ENCODE measurements at regions not wholly inside any gene's neighbourhood (a gene's known extent, or its start where the extent isn't known, plus 50 kb on each side); places are given as distances from the start of the nearest gene placed in this dataset.

GRCh38 chr5:5826911-5827310 lies 404.4 kb downstream of the ICE1 start:
- Histone ChIP-seq H3K4me3 (ENCODE audit: low read length) (no peak overlapping the region), H3K4me1 (ENCODE audit: control insufficient read depth in 2 of 2, insufficient read depth in 2 of 2, low read length in 2 of 2) (no peaks in the 10 kb centered on the region), H3K9me3 (ENCODE audit: control insufficient read depth in 2 of 3, low read length in 3 of 3) (no peaks in the 10 kb centered on the region), H3K36me3 (ENCODE audit: control insufficient read depth in 2 of 3, insufficient read depth in 3 of 3, low read length in 3 of 3) (no peaks in the 10 kb centered on the region), H3K27me3 (ENCODE audit: control insufficient read depth in 2 of 2, insufficient read depth in 2 of 2, low read length in 2 of 2) (no peaks in the 10 kb centered on the region), H3K27ac (ENCODE audit: low read depth, low read length) (no peak overlapping the region)
- ATAC-seq (no peak), DNase-seq (no peak)
- intact Hi-C loops (cut with micrococcal nuclease): no loop called here
- Mint-ChIP-seq H3K9me3 (peaks cover 0 to 3% (median 0%) of the 10 kb centered on the region in 11 donors), H3K4me3 (no peak overlapping the region), H3K4me1 (no peaks in the 10 kb centered on the region), H3K27me3 (peaks cover 5 to 27% (median 16%) of the 10 kb centered on the region in 5 donors), H3K27ac (no peak overlapping the region), H3K36me3 (no peaks in the 10 kb centered on the region)
- ChIA-PET POLR2A (no interaction called here), CTCF (no interaction called here)

GRCh38 chr5:5822729-5823257 lies 400.3 kb downstream of the ICE1 start:
- Mint-ChIP-seq H3K27me3 (peaks cover 0 to 11% (median 9%) of the 10 kb centered on the region in 5 donors), H3K36me3 (no peaks in the 10 kb centered on the region), H3K4me3 (no peak overlapping the region), H3K27ac (no peak overlapping the region), H3K9me3 (peaks cover 0 to 3% (median 0%) of the 10 kb centered on the region in 11 donors), H3K4me1 (no peaks in the 10 kb centered on the region)
- no peak for DNase-seq
- intact Hi-C loops (cut with micrococcal nuclease): no loop called here
- POLR2A ChIA-PET: no interaction called here
- ATAC-seq: no peak
- Histone ChIP-seq H3K27me3 (ENCODE audit: control insufficient read depth in 2 of 2, insufficient read depth in 2 of 2, low read length in 2 of 2) (no peaks in the 10 kb centered on the region), H3K9me3 (ENCODE audit: control insufficient read depth in 2 of 3, low read length in 3 of 3) (no peaks in the 10 kb centered on the region), H3K4me1 (ENCODE audit: control insufficient read depth in 2 of 2, insufficient read depth in 2 of 2, low read length in 2 of 2) (no peaks in the 10 kb centered on the region), H3K27ac (ENCODE audit: low read depth, low read length) (no peak overlapping the region), H3K4me3 (ENCODE audit: low read length) (no peak overlapping the region), H3K36me3 (ENCODE audit: control insufficient read depth in 2 of 3, insufficient read depth in 3 of 3, low read length in 3 of 3) (no peaks in the 10 kb centered on the region)
- CTCF ChIA-PET: no interaction called here

- Histone ChIP-seq H3K4me3 (ENCODE audit: low read length) (no peak overlapping the region), H3K27me3 (ENCODE audit: control insufficient read depth in 2 of 2, insufficient read depth in 2 of 2, low read length in 2 of 2) (no peaks in the 10 kb centered on the region), H3K4me1 (ENCODE audit: control insufficient read depth in 2 of 2, insufficient read depth in 2 of 2, low read length in 2 of 2) (no peaks in the 10 kb centered on the region), H3K36me3 (ENCODE audit: control insufficient read depth in 2 of 3, insufficient read depth in 3 of 3, low read length in 3 of 3) (no peaks in the 10 kb centered on the region), H3K27ac (ENCODE audit: low read depth, low read length) (no peak overlapping the region), H3K9me3 (ENCODE audit: control insufficient read depth in 2 of 3, low read length in 3 of 3) (no peaks in the 10 kb centered on the region)
- CTCF ChIA-PET: no interaction called here
- Mint-ChIP-seq H3K27ac (no peak overlapping the region), H3K27me3 (peaks cover 3 to 12% (median 5%) of the 10 kb centered on the region in 5 donors), H3K36me3 (no peaks in the 10 kb centered on the region), H3K4me1 (no peaks in the 10 kb centered on the region), H3K9me3 (no peaks in the 10 kb centered on the region), H3K4me3 (no peak overlapping the region)
- DNase-seq: no peak
- POLR2A ChIA-PET: no interaction called here
- intact Hi-C loops (cut with micrococcal nuclease): no loop called here
- ATAC-seq: no peak
These were observed 394.5 kb downstream of the ICE1 start for GRCh38 chr5:5816960-5817359.

- Histone ChIP-seq H3K9me3 (ENCODE audit: control insufficient read depth in 2 of 3, low read length in 3 of 3) (no peaks in the 10 kb centered on the region), H3K4me1 (ENCODE audit: control insufficient read depth in 2 of 2, insufficient read depth in 2 of 2, low read length in 2 of 2) (no peaks in the 10 kb centered on the region), H3K27ac (ENCODE audit: low read depth, low read length) (no peak overlapping the region), H3K4me3 (ENCODE audit: low read length) (no peak overlapping the region), H3K36me3 (ENCODE audit: control insufficient read depth in 2 of 3, insufficient read depth in 3 of 3, low read length in 3 of 3) (no peaks in the 10 kb centered on the region), H3K27me3 (ENCODE audit: control insufficient read depth in 2 of 2, insufficient read depth in 2 of 2, low read length in 2 of 2) (no peaks in the 10 kb centered on the region)
- H3K4me3 Mint-ChIP-seq: no peak overlapping the region
- H3K36me3 Mint-ChIP-seq: no peaks in the 10 kb centered on the region
- no peak overlapping the region for H3K27ac Mint-ChIP-seq
- H3K9me3 Mint-ChIP-seq: no peaks in the 10 kb centered on the region
- DNase-seq: no peak
- intact Hi-C loops (cut with micrococcal nuclease): no loop called here
- H3K4me1 Mint-ChIP-seq: no peaks in the 10 kb centered on the region
- no peak for ATAC-seq
- POLR2A ChIA-PET: no interaction called here
- CTCF ChIA-PET: no interaction called here
- H3K27me3 Mint-ChIP-seq: peaks cover 0 to 6% (median 4%) of the 10 kb centered on the region in 5 donors
These were observed 391.0 kb downstream of the ICE1 start for GRCh38 chr5:5813441-5813840.

GRCh38 chr5:5810461-5810860 lies 388.0 kb downstream of the ICE1 start:
- Mint-ChIP-seq H3K27ac (no peak overlapping the region), H3K27me3 (peaks cover 0 to 12% (median 5%) of the 10 kb centered on the region in 5 donors), H3K36me3 (no peaks in the 10 kb centered on the region), H3K4me3 (no peak overlapping the region), H3K9me3 (no peaks in the 10 kb centered on the region), H3K4me1 (no peaks in the 10 kb centered on the region)
- ChIA-PET CTCF (no interaction called here), POLR2A (no interaction called here)
- intact Hi-C loops (cut with micrococcal nuclease): no loop called here
- no peaks in the 10 kb centered on the region for H3K36me3 ChIP-seq (ENCODE audit: control insufficient read depth in 2 of 3, insufficient read depth in 3 of 3, low read length in 3 of 3)
- no peak overlapping the region for H3K27ac ChIP-seq (ENCODE audit: low read depth, low read length)
- H3K4me3 ChIP-seq (ENCODE audit: low read length): no peak overlapping the region
- no peaks in the 10 kb centered on the region for H3K27me3 ChIP-seq (ENCODE audit: control insufficient read depth in 2 of 2, insufficient read depth in 2 of 2, low read length in 2 of 2)
- no peak for ATAC-seq
- no peaks in the 10 kb centered on the region for H3K9me3 ChIP-seq (ENCODE audit: control insufficient read depth in 2 of 3, low read length in 3 of 3)
- no peak for DNase-seq
- no peaks in the 10 kb centered on the region for H3K4me1 ChIP-seq (ENCODE audit: control insufficient read depth in 2 of 2, insufficient read depth in 2 of 2, low read length in 2 of 2)

- ATAC-seq (no peak), DNase-seq (no peak)
- POLR2A ChIA-PET: no interaction called here
- H3K27me3 ChIP-seq (ENCODE audit: control insufficient read depth in 2 of 2, insufficient read depth in 2 of 2, low read length in 2 of 2): no peaks in the 10 kb centered on the region
- Mint-ChIP-seq H3K4me3 (no peak overlapping the region), H3K9me3 (peaks cover 0 to 3% (median 0%) of the 10 kb centered on the region in 11 donors), H3K27me3 (peaks cover 0 to 13% (median 8%) of the 10 kb centered on the region in 5 donors), H3K4me1 (no peaks in the 10 kb centered on the region), H3K36me3 (no peaks in the 10 kb centered on the region), H3K27ac (no peak overlapping the region)
- no peak overlapping the region for H3K27ac ChIP-seq (ENCODE audit: low read depth, low read length)
- H3K4me3 ChIP-seq (ENCODE audit: low read length): no peak overlapping the region
- intact Hi-C loops (cut with micrococcal nuclease): no loop called here
- no peaks in the 10 kb centered on the region for H3K36me3 ChIP-seq (ENCODE audit: control insufficient read depth in 2 of 3, insufficient read depth in 3 of 3, low read length in 3 of 3)
- H3K9me3 ChIP-seq (ENCODE audit: control insufficient read depth in 2 of 3, low read length in 3 of 3): no peaks in the 10 kb centered on the region
- CTCF ChIA-PET: interaction anchor here (0.6 kb wide), 1 partner anchor 187 kb away, joined by 3 read pairs; no protein-coding TSS in a partner anchor
- no peaks in the 10 kb centered on the region for H3K4me1 ChIP-seq (ENCODE audit: control insufficient read depth in 2 of 2, insufficient read depth in 2 of 2, low read length in 2 of 2)
These were observed 383.4 kb downstream of the ICE1 start for GRCh38 chr5:5805916-5806315.

- no peak overlapping the region for H3K4me3 Mint-ChIP-seq
- ATAC-seq (no peak), DNase-seq (no peak)
- no peak overlapping the region for H3K27ac Mint-ChIP-seq
- Histone ChIP-seq H3K36me3 (ENCODE audit: control insufficient read depth in 2 of 3, insufficient read depth in 3 of 3, low read length in 3 of 3) (no peaks in the 10 kb centered on the region), H3K4me1 (ENCODE audit: control insufficient read depth in 2 of 2, insufficient read depth in 2 of 2, low read length in 2 of 2) (no peaks in the 10 kb centered on the region), H3K27ac (ENCODE audit: low read depth, low read length) (no peak overlapping the region), H3K9me3 (ENCODE audit: control insufficient read depth in 2 of 3, low read length in 3 of 3) (no peaks in the 10 kb centered on the region), H3K27me3 (ENCODE audit: control insufficient read depth in 2 of 2, insufficient read depth in 2 of 2, low read length in 2 of 2) (no peaks in the 10 kb centered on the region), H3K4me3 (ENCODE audit: low read length) (no peak overlapping the region)
- no peaks in the 10 kb centered on the region for H3K4me1 Mint-ChIP-seq
- POLR2A ChIA-PET: no interaction called here
- H3K36me3 Mint-ChIP-seq: no peaks in the 10 kb centered on the region
- H3K27me3 Mint-ChIP-seq: peaks cover 0 to 13% (median 8%) of the 10 kb centered on the region in 5 donors
- peaks cover 0 to 3% (median 0%) of the 10 kb centered on the region in 11 donors for H3K9me3 Mint-ChIP-seq
- intact Hi-C loops (cut with micrococcal nuclease): no loop called here
- CTCF ChIA-PET: no interaction called here
These were observed 382.2 kb downstream of the ICE1 start for GRCh38 chr5:5804478-5805233.

Measured in naive thymus-derived CD4-positive, alpha-beta T cell (primary cell).